ENCODE measurements at regions not wholly inside any gene's neighbourhood (a gene's known extent, or its start where the extent isn't known, plus 50 kb on each side); places are given as distances from the start of the nearest gene placed in this dataset.
A peak's percentile ranks its signal among the peaks of the same experiment; 100 is the strongest.

GRCh38 chr5:58024151-58024550 lies 435.7 kb downstream of the PLK2 start:
- TF ChIP-seq POLR2A (IDR thresholded peaks at IDR 0.05; ENCODE audit: low read length) (no peak), GATA1 (IDR thresholded peaks at IDR 0.05; ENCODE audit: low read depth, low read length) (no peak)
- no peak for DNase-seq

GRCh38 chr5:58022055-58022454 lies 437.8 kb downstream of the PLK2 start:
- TF ChIP-seq GATA1 (IDR thresholded peaks at IDR 0.05; ENCODE audit: low read depth, low read length) (no peak), POLR2A (IDR thresholded peaks at IDR 0.05; ENCODE audit: low read length) (no peak)
- no peak for DNase-seq

DNA sequence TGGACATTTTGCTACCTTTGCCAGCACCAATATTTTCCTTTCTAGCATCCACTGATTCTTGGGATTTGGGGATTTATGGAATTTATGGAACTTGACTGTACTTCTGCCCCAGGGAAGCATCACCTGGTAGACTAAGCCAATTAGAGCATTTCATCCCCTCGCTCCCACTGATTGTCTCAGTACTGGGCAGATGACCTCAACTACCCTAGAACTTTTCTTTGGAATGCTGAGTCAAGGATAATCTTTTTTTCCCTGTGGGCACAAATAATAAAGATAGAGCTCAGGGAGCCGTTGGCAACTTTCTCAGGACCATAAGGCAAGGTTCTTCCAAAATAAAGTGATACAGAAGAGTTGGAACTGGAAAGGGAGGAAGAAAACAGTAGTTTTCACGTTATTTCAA lies 438.4 kb downstream of the PLK2 start:
- DNase-seq = no peak
- no peak for TF ChIP-seq GATA1 (IDR thresholded peaks at IDR 0.05; ENCODE audit: low read depth, low read length)

DNA sequence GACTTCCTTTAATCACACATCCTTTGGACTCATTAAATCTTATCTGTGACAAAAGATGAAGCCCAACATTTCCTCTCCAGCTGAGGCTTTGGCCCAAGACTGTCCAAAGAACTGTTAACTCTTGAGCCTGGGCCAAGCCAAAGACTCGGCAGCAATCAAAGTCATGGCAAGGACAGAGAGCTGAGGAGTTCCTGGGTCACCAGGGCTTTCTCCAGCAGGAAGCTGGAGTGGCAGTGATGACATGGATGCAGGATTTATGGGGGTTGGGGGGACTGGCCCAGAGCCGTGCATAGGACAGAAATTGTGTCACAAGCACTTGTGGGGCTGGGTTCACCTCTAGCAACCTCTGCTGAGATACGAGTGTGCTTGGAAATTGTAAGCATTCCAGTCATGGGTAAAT lies 440.3 kb downstream of the PLK2 start:
- TF ChIP-seq POLR2A (IDR thresholded peaks at IDR 0.05; ENCODE audit: low read length) = no peak
- no peak for TF ChIP-seq GATA1 (IDR thresholded peaks at IDR 0.05; ENCODE audit: low read depth, low read length)
- no peak for DNase-seq

GRCh38 chr5:58018016-58018415 lies 441.9 kb downstream of the PLK2 start:
- no peak for TF ChIP-seq POLR2A (IDR thresholded peaks at IDR 0.05; ENCODE audit: low read length)
- TF ChIP-seq GATA1 (IDR thresholded peaks at IDR 0.05; ENCODE audit: low read depth, low read length) = no peak
- DNase-seq = no peak

DNA sequence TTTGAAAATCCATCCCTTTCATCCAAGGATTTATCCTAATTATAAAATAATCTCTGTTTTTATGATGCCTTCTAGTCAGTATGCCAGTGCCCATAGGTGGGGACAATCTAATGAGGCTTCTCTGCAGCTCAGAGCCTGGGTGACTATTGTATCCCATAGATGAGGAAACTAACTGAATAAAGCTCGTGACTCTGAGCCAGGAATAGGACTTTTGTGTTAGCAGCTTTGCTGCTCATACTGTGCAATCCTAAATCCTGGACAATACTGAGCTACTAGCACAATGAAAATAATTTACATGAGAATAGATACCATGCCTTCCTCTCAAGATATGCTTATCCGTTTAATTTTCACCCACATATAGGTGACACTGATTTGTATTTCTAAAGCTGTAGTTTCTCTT lies 443.0 kb downstream of the PLK2 start:
- DNase-seq = no peak
- TF ChIP-seq POLR2A (IDR thresholded peaks at IDR 0.05; ENCODE audit: low read length) = no peak
- no peak for TF ChIP-seq GATA1 (IDR thresholded peaks at IDR 0.05; ENCODE audit: low read depth, low read length)

DNA sequence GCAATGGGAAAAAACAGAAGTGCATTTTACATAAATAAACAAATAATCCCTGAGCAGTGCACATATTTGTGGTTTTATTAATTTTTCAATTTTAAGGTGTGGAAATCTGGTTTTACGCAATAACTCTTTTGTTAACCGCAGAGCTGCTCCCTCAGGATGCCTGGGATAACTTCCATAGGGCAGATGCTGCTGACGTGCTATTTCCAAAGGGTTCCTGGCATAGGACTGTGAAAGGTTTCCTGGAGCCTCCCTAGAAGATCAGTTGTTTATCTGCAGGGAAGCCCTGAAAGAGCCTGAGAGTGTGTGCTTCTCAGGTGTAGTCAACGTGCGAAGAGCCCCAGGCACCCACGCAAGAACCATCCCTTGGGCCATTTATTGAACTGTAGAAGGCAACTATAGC lies 443.5 kb downstream of the PLK2 start:
- no peak for DNase-seq
- no peak for TF ChIP-seq GATA1 (IDR thresholded peaks at IDR 0.05; ENCODE audit: low read depth, low read length)
- TF ChIP-seq POLR2A (IDR thresholded peaks at IDR 0.05; ENCODE audit: low read length) = no peak

- DNase-seq = no peak
- no peak for TF ChIP-seq GATA1 (IDR thresholded peaks at IDR 0.05; ENCODE audit: low read depth, low read length)
- no peak for TF ChIP-seq POLR2A (IDR thresholded peaks at IDR 0.05; ENCODE audit: low read length)
These were observed 444.7 kb downstream of the PLK2 start for GRCh38 chr5:58015175-58015574.

DNA sequence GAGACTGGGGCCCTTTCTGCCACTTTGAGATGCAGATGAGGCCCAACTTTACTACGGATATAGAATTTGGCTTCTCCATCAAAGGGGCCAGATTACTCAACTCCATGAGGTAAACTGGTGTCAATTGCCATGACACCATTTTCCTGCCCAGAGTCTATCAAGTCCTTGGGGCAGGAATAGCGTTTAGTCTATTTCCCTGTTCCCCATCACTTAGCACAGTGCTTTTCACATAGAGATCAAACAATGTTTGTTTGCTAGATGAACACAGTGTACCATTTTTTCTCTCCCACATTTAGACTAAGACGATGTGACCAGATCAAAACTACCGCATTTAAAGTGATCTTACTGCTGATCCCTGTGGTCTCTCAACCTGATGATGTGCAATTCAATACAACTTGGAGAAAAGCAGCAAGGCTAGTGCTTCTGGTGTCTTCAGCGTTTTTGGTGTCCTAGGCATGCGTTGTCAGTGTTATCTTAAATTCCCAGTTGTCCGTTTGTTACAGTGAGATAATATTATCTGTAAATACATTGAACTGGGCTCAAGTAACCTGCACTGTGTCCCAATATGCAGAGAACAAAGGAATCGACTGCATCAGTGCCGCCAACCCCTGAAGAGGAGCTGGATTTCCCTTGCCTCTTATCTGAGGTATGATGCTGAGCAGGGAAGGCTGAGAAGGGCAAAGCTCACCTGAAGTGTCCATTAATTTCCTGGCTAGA lies 446.2 kb downstream of the PLK2 start:
- peak; percentile 65 to 88 for DNase-seq
- TF ChIP-seq POLR2A (IDR thresholded peaks at IDR 0.05; ENCODE audit: low read length) (no peak), GATA1 (IDR thresholded peaks at IDR 0.05; ENCODE audit: low read depth, low read length) (no peak)

DNA sequence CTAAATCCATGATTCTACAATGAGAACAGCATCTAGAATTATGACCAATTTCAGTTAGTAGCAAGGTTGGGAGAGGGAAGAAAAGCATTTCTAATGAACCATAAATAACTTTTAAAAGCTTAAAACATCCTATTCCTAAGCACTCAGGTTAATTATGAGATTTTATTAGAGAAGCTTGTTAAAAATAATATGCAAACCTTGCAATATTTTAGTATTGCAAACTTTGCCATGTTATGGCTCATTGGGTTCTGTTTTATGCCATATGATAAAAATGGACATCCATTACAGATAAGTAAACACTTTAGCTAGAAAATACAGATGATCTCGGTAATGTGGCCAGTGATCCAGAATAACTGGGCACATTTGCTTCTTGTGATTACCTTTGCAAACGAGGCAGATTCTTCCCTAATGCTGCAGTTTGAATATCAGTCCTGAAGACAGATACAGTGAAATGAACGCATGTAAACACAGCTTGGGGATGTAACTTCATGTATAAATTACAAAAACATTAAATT lies 447.0 kb downstream of the PLK2 start:
- no peak for DNase-seq
- TF ChIP-seq POLR2A (IDR thresholded peaks at IDR 0.05; ENCODE audit: low read length) (no peak), GATA1 (IDR thresholded peaks at IDR 0.05; ENCODE audit: low read depth, low read length) (no peak)

DNA sequence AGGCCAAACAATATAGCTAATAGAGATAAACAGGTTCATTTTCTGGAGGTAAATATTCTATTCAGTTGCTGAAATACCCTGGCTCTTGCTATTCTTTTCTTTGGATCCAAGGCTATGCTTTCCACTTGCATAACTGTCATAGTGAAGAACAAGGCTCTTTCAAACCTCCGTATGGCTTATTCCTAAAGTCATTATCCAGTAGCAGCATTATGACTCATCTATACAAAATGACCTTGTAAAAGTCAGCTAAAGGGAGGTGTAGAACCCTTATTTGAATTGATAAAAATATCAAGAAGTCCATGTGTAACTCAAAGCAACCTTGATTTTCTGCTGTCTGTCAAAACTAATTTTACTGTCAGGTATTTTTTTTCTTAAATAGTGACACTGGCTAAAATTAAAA lies 447.8 kb downstream of the PLK2 start:
- TF ChIP-seq POLR2A (IDR thresholded peaks at IDR 0.05; ENCODE audit: low read length) (no peak), GATA1 (IDR thresholded peaks at IDR 0.05; ENCODE audit: low read depth, low read length) (no peak)
- no peak for DNase-seq

DNA sequence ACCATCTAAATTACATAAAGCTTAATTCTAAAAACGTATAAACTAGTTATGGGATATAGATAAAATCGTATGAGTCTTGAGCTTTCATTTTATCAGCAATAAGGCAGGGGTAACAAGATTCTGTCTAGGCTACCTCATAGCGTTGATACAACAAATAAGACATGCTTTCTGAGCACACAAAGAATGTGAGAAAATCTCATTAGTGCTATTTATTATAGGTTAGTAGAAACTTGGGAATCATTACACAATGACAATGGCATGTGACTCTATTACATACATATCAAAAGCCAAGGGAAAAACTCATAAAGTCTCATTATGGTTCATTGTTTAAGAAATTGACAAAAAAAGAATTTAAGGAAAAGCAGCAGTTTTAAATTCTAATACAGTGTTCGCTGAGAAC lies 448.6 kb downstream of the PLK2 start:
- no peak for DNase-seq
- TF ChIP-seq GATA1 (IDR thresholded peaks at IDR 0.05; ENCODE audit: low read depth, low read length) (no peak), POLR2A (IDR thresholded peaks at IDR 0.05; ENCODE audit: low read length) (no peak)

GRCh38 chr5:58009754-58010153 lies 450.1 kb downstream of the PLK2 start:
- DNase-seq = no peak
- TF ChIP-seq GATA1 (IDR thresholded peaks at IDR 0.05; ENCODE audit: low read depth, low read length) = no peak
- TF ChIP-seq POLR2A (IDR thresholded peaks at IDR 0.05; ENCODE audit: low read length) = no peak

DNA sequence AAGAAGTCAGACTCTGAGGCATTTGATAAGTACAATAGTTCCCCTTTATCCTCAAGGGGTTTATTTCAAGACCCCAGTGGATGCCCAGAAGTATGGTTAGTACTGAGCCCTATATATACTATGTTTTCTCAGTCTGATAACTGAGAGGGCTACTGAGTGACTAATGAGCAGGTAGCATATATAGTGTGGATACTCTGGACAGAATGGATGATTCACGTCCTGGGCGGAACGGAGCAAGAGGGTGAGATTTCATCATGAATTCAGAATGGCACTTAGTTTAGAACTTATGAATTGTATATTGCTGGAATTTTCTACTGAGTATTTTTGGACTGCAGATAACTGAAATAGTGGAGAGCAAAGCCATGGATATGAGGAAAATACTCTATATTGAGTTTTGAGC lies 457.6 kb downstream of the PLK2 start:
- DNase-seq = no peak

DNA sequence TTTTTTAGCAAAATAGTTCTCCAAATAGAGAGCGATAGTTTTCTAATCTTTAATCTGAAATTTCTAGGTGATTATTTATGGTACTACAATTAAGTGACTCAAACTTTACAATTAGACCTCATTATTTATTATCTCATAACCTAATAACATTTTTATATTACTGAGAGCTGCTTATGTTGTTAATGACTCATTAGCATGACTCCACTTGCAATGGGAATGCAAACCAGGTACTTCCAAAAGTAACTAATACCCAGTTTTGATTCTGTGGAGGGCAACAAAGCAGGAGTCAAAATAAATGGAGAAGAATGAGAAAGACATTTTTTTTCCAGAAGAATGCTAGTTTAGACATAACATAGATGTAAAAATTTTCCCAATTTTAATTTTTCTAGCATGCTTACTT lies 466.0 kb downstream of the PLK2 start:
- DNase-seq = no peak
- TF ChIP-seq POLR2A (IDR thresholded peaks at IDR 0.05; ENCODE audit: low read length) = no peak
- no peak for TF ChIP-seq GATA1 (IDR thresholded peaks at IDR 0.05; ENCODE audit: low read depth, low read length)

More for the DNA sequence above, 457.6 kb downstream of the PLK2 start:
- TF ChIP-seq GATA1 (IDR thresholded peaks at IDR 0.05; ENCODE audit: low read depth, low read length) (no peak), POLR2A (IDR thresholded peaks at IDR 0.05; ENCODE audit: low read length) (no peak)
